Central memory CD8-positive, alpha-beta T cell (primary cell): ENCODE measurements at regions not wholly inside any gene's neighbourhood (a gene's known extent, or its start where the extent isn't known, plus 50 kb on each side); places are given as distances from the start of the nearest gene placed in this dataset.
"Not testable (repeated sequence)": the region's sequence is repeated elsewhere in the genome, so short reads cannot be mapped to it uniquely, and the experiment has no call there.

Source experiments
- ATAC-seq: fragments of 150-1000 bp; cut with Tn5 transposase; replicated peaks from 2 replicates; pipeline ENCODE4 v1.10.0; 2022; ENCODE audit warnings: mild to moderate bottlenecking, moderate FRiP score, moderate number of reproducible peaks; ENCODE audit not compliant: poor library complexity, severe bottlenecking; ENCODE audit errors: extremely low read depth
- DNase-seq, 2 donors: peaks; one replicate each; pipeline ENCODE4 v3.0.0; 2021; ENCODE audit warnings: low spot score in 2 of 2
- H3K27ac Mint-ChIP-seq: one replicate; pipeline ENCODE4 v1.8.0; 2022; ENCODE audit warnings: low read depth, mild to moderate bottlenecking, moderate library complexity, mixed read lengths
- H3K27me3 Mint-ChIP-seq: one replicate; pipeline ENCODE4 v1.8.0; 2022; ENCODE audit warnings: mixed read lengths
- H3K36me3 Mint-ChIP-seq: one replicate; pipeline ENCODE4 v1.8.0; 2022; ENCODE audit warnings: mild to moderate bottlenecking, moderate library complexity, mixed read lengths; ENCODE audit not compliant: insufficient read depth
- H3K4me1 Mint-ChIP-seq: one replicate; pipeline ENCODE4 v1.8.0; 2022; ENCODE audit warnings: mixed read lengths
- H3K4me3 Mint-ChIP-seq: one replicate; pipeline ENCODE4 v1.8.0; 2022; ENCODE audit warnings: mild to moderate bottlenecking, moderate library complexity, mixed read lengths
- H3K9me3 Mint-ChIP-seq: one replicate; pipeline ENCODE4 v1.8.0; 2022; ENCODE audit warnings: mixed read lengths

DNA sequence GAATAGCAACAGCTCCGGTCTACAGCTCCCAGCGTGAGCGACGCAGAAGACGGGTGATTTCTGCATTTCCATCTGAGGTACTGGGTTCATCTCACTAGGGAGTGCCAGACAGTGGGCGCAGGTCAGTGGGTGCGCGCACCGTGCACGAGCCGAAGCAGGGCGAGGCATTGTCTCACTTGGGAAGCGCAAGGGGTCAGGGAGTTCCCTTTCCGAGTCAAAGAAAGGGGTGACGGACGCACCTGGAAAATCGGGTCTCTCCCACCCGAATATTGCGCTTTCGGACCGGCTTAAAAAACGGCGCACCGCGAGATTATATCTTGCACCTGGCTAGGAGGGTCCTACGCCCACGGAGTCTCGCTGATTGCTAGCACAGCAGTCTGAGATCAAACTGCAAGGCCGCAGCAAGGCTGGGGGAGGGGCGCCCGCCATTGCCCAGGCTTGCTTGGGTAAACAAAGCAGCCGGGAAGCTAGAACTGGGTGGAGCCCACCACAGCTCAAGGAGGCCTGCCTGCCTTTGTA is 442.3 kb upstream of the NFIA start:
- H3K4me1 Mint-ChIP-seq, DNase-seq: not testable (repeated sequence)

DNA sequence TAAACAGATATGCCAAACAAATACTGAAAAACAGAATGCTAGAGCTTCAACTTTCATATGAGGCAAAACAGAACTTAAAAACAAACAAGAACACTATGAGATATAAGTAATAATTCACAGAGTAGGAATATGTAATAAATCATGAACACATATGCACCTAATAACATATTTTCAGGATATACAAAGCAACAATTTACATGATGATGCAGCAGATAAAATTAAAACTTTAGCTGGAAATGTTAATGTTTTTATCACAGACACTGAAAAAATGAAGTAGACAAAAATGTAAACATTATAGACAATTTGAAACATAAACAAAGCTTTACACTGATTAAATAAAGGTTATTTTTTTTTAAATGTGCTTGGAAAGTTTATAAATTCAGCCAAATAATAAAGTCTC is 443.1 kb upstream of the NFIA start:
- Mint-ChIP-seq H3K9me3 (no peaks in the 10 kb centered on the region), H3K4me3 (no peak overlapping the region), H3K27me3 (peaks cover 11% of the 10 kb centered on the region), H3K36me3 (no peaks in the 10 kb centered on the region), H3K4me1 (no peaks in the 10 kb centered on the region), H3K27ac (no peak overlapping the region)
- no peak for DNase-seq
- ATAC-seq: no peak

More for the DNA sequence above, 442.3 kb upstream of the NFIA start:
- peaks cover 11% of the 10 kb centered on the region for H3K27me3 Mint-ChIP-seq
- H3K27ac Mint-ChIP-seq, H3K36me3 Mint-ChIP-seq, H3K9me3 Mint-ChIP-seq, H3K4me3 Mint-ChIP-seq, ATAC-seq: not testable (repeated sequence)

DNA sequence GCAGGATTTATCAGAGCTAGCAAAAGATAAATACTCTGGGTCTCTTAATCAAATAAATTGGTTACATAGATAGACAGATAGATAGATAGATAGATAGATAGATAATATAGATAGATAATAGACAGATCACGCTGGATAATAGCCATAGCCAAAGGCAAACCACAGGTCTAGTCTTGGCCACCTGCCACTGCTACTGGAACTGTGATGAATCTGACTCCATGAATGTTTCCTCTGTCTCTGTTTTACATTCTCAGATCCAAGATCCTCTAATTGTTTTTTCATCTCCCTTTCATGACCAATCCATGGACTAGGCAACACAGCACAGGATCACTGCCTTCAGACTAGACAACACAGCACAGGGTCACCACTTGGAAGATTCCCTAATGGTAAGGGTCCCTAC is 444.7 kb upstream of the NFIA start:
- peaks cover 15% of the 10 kb centered on the region for H3K27me3 Mint-ChIP-seq
- no peaks in the 10 kb centered on the region for H3K4me1 Mint-ChIP-seq
- H3K9me3 Mint-ChIP-seq: no peaks in the 10 kb centered on the region
- H3K27ac Mint-ChIP-seq: no peak overlapping the region
- ATAC-seq (no peak), DNase-seq (no peak)
- H3K4me3 Mint-ChIP-seq: no peak overlapping the region
- no peaks in the 10 kb centered on the region for H3K36me3 Mint-ChIP-seq

DNA sequence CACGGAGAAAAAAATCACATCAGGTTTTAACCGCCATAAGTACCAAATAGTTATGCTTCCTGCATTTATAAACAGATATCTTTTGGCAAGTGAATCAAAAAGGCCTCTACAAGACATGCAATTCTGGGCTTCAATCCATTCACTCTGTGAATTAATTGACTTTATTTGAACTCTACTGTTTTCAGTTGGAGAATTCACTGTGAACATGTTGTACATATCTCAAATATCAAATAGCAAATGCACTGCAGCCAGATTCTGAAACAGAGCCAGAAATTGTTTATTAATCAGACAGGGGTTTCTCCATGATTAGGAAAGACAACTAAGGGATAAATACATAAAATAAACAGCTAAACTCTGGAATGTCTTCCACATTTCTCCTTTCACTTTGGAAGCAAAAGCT is 445.4 kb upstream of the NFIA start:
- Mint-ChIP-seq H3K4me1 (no peaks in the 10 kb centered on the region), H3K4me3 (no peak overlapping the region), H3K27ac (no peak overlapping the region), H3K9me3 (peaks cover 2% of the 10 kb centered on the region), H3K27me3 (peaks cover 22% of the 10 kb centered on the region), H3K36me3 (no peaks in the 10 kb centered on the region)
- ATAC-seq (no peak), DNase-seq (no peak)

DNA sequence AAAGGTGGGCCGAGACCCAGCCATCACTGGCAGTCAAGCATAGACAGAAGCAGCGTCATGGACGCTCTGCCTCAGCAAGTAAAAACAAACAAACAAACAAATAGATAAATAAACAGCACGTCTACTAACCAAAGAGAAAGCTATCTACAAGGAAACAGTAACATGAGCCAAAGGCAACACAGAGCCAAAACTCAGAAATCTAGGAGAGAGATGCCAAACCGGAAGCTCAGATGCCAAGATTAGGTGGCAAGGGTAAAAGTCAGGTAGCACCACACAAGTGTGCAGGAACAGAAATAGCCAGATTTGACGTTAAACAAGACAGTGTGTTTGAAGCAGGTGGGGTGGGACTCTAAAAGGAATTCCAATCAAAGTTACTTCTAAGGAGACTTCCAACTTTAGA is 448.3 kb upstream of the NFIA start:
- Mint-ChIP-seq H3K27ac (no peak overlapping the region), H3K27me3 (peaks cover 25% of the 10 kb centered on the region), H3K4me3 (no peak overlapping the region), H3K4me1 (no peaks in the 10 kb centered on the region), H3K36me3 (no peaks in the 10 kb centered on the region), H3K9me3 (peaks cover 6% of the 10 kb centered on the region)
- DNase-seq (no peak), ATAC-seq (no peak)

DNA sequence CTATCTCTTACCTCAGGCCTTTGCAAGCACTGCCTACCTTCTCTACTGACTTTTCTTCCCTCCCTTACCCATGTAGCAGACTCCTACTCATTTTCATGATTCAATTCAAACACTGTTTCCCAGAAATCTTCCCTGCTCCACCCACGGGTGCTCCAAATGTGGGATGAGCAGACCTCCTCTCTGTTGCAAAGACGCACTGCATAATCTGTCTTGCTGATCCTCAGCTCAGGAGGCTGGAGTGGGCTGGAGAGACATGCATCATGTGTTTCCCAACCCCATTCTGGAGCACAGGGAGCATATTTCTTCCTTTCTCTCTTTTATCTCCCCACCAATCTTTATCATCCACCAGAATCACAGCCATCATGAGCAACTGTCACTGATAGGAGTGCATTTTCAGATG is 459.9 kb upstream of the NFIA start:
- H3K9me3 Mint-ChIP-seq: peaks cover 9% of the 10 kb centered on the region
- DNase-seq: no peak

DNA sequence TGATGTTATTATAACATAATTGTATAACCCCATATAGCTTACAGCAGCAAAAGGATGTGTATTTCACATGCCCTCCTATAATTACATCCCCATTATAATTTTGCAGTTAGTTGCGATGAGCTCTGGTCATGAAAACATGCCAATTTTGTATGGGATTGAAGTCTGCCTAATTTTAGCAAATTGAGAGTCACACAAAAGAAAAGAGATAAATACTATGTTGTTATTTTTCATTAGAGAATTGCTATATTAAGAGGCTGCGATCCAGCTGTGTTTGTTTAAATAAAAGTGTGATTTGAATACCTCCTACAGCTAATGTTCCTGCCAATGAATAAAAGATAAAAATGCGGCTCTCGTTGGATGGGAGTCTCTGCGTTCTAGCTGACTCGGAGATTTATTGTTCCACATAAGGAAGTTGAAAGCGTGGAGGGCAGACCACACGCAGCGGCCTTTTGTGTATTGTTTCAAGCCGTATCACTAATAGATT is 461.0 kb upstream of the NFIA start:
- Mint-ChIP-seq H3K4me3 (no peak overlapping the region), H3K27me3 (peaks cover 28% of the 10 kb centered on the region), H3K27ac (no peak overlapping the region), H3K4me1 (no peaks in the 10 kb centered on the region), H3K36me3 (no peaks in the 10 kb centered on the region), H3K9me3 (peaks cover 15% of the 10 kb centered on the region)
- ATAC-seq (no peak), DNase-seq (no peak)

More for the DNA sequence above, 459.9 kb upstream of the NFIA start:
- Mint-ChIP-seq H3K27ac (no peak overlapping the region), H3K4me1 (no peaks in the 10 kb centered on the region), H3K27me3 (peaks cover 17% of the 10 kb centered on the region), H3K4me3 (no peak overlapping the region), H3K36me3 (no peaks in the 10 kb centered on the region)
- no peak for ATAC-seq

DNA sequence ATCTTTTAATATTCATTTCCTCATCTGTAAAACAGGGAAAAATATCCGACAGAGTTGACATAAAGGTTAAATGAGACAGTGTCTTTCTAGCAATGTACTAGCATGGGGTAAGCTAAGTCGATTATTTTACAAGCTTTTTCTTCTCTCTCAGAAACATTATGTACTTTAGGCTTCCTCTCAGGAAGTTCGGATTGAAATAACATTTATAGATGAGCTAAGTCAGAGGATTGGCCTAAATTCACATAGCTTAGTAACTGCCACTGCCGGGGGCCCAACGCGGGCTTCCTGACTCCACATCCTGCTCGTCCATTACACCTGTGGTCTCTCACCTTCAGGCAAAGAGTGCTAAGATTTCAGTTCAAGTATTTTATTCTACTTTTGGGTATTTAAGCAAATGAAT is 462.3 kb upstream of the NFIA start:
- DNase-seq: no peak
- no peaks in the 10 kb centered on the region for H3K36me3 Mint-ChIP-seq
- no peak overlapping the region for H3K27ac Mint-ChIP-seq
- no peak for ATAC-seq
- H3K9me3 Mint-ChIP-seq: peaks cover 15% of the 10 kb centered on the region
- no peaks in the 10 kb centered on the region for H3K4me1 Mint-ChIP-seq
- H3K27me3 Mint-ChIP-seq: peaks cover 28% of the 10 kb centered on the region
- H3K4me3 Mint-ChIP-seq: no peak overlapping the region

DNA sequence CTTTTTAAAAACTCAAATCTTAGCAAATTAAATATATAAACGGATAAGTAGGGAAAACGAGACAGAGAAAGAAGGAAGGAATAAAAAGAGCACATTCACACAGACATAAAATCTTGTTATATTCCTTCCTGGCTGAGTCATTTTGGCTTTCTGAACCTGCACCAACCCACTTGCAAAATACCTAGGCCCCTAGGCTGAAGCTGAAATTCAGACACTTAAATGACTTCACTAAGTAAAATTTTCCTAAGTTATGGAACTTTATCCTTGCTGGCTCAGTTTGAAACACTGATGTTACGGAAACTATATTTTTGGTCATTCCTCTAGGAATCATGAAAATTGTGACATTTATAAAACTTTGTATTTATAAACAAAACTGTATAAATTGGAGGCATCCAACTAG is 462.8 kb upstream of the NFIA start:
- no peak overlapping the region for H3K27ac Mint-ChIP-seq
- peaks cover 15% of the 10 kb centered on the region for H3K9me3 Mint-ChIP-seq
- no peak for ATAC-seq
- no peak overlapping the region for H3K4me3 Mint-ChIP-seq
- H3K36me3 Mint-ChIP-seq: no peaks in the 10 kb centered on the region
- DNase-seq: no peak
- no peaks in the 10 kb centered on the region for H3K4me1 Mint-ChIP-seq
- peaks cover 31% of the 10 kb centered on the region for H3K27me3 Mint-ChIP-seq

DNA sequence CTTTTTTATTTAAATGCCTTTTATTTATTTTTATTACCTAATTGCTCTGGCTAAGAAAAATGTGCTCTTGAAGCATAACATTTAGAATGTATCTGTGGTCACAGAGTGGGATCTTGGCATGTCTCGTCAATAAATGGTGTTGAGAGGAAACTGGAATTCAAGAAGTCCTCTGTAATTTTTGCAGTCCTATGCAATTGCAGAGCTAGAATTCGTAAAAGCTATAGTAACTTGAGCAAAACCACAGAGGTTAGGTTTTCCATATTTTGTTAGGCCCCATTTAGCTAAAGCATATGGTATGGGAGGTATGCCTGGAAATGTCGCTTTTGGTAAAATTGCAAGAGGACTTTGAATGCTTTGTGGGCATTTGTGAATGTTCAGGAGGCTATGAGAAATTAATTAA is 466.7 kb upstream of the NFIA start:
- Mint-ChIP-seq H3K4me3 (no peak overlapping the region), H3K27me3 (peaks cover 22% of the 10 kb centered on the region), H3K27ac (no peak overlapping the region), H3K4me1 (no peaks in the 10 kb centered on the region), H3K9me3 (peaks cover 6% of the 10 kb centered on the region), H3K36me3 (no peaks in the 10 kb centered on the region)
- no peak for ATAC-seq
- DNase-seq: no peak

DNA sequence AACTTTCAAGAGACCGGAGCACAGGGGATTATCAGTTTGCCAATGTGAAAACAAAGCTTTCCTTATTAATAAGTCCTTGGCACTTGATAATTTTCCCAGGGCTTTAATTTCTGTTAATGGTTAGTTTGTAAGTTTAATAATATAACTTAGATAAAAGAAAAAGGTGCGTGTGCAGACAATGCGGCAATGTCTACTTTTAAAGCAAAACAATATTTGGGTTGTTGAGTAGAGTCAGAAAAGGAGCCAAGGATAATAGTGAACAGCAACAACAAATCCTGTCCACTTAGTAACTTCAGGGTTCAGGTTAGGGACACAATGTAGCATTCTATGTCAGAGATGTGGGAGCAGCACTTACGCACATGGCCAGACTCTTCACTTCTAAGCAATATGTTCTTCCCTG is 469.6 kb upstream of the NFIA start:
- ATAC-seq (no peak), DNase-seq (no peak)
- H3K4me3 Mint-ChIP-seq: no peak overlapping the region
- H3K27me3 Mint-ChIP-seq: peaks cover 22% of the 10 kb centered on the region
- peaks cover 19% of the 10 kb centered on the region for H3K9me3 Mint-ChIP-seq
- H3K27ac Mint-ChIP-seq: no peak overlapping the region
- H3K4me1 Mint-ChIP-seq: no peaks in the 10 kb centered on the region
- no peaks in the 10 kb centered on the region for H3K36me3 Mint-ChIP-seq

DNA sequence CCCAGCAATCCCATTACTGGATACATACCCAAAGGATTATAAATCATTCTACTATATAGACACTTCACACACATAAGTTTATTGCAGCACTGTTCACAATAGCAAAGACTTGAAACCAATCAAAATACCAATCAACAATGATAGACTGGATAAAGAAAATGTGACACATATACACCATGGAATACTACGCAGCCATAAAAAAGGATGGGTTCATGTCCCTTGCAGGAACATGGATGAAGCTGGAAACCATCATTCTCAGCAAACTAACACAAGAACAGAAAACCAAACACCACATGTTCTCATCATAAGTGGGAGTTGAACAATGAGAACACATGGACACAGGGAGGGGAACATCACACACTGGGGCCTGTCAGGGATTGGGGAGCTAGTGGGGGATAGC is 475.4 kb upstream of the NFIA start:
- ATAC-seq, H3K36me3 Mint-ChIP-seq, H3K4me3 Mint-ChIP-seq, H3K27ac Mint-ChIP-seq, H3K4me1 Mint-ChIP-seq, H3K27me3 Mint-ChIP-seq, DNase-seq: not testable (repeated sequence)
- peaks cover 20% of the 10 kb centered on the region for H3K9me3 Mint-ChIP-seq

DNA sequence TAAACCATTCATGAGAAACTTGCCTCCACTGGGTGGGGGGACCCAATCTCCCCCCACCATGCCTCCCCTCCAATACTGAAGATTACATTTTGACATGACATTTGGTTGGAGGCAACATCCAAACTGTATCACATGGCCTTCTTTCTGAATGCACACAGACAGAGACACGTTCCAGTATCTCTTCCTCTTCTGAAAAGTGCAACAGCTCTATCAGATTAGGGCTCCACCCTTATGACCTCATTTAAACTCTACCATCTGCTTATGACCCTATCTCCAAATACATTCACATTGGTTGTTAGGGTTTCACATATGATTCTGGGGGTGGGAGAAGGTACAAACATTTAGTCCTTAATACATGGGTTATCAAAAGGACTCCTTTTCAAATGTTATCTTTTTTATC is 481.8 kb upstream of the NFIA start:
- Mint-ChIP-seq H3K4me1 (no peaks in the 10 kb centered on the region), H3K36me3 (peaks cover 3% of the 10 kb centered on the region), H3K9me3 (peaks cover 11% of the 10 kb centered on the region), H3K27ac (no peak overlapping the region), H3K27me3 (no peaks in the 10 kb centered on the region), H3K4me3 (no peak overlapping the region)
- no peak for DNase-seq
- no peak for ATAC-seq

DNA sequence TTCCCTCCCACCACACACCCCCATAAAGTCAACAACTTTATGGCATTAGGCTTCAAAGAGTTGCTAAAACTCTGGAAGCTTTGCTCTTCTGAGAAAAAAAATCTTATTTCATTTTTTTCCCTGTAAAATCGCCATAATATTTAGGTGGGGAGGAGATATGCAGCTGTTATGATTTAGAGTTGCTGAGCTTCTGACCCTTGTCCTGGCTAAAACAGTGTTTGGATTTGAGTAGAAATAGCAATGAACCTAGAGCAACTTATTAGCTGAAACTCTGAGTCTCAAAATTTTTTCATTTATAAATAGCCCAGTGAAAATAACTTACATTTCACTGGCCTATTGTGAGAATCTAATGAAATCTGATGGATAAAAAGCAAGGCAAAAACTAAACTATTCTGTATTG is 482.8 kb upstream of the NFIA start:
- ATAC-seq (no peak), DNase-seq (no peak)
- H3K4me3 Mint-ChIP-seq: no peak overlapping the region
- H3K9me3 Mint-ChIP-seq: peaks cover 11% of the 10 kb centered on the region
- no peaks in the 10 kb centered on the region for H3K27me3 Mint-ChIP-seq
- no peaks in the 10 kb centered on the region for H3K4me1 Mint-ChIP-seq
- no peak overlapping the region for H3K27ac Mint-ChIP-seq
- H3K36me3 Mint-ChIP-seq: peaks cover 3% of the 10 kb centered on the region
